ENCODE measurements at regions not wholly inside any gene's neighbourhood (a gene's known extent, or its start where the extent isn't known, plus 50 kb on each side); places are given as distances from the start of the nearest gene placed in this dataset.

- FAIRE-seq = no peak
Observed at GRCh38 chr4:30879855-30880598, 159.9 kb downstream of the PCDH7 start.

GRCh38 chr4:30881985-30882384 is 161.8 kb downstream of the PCDH7 start:
- FAIRE-seq = no peak

GRCh38 chr4:30882443-30882842 is 162.3 kb downstream of the PCDH7 start:
- FAIRE-seq = no peak

- no peak for FAIRE-seq
Observed at GRCh38 chr4:30882995-30883675, 163.0 kb downstream of the PCDH7 start.

GRCh38 chr4:30901461-30902451 is 181.6 kb downstream of the PCDH7 start:
- no peak for FAIRE-seq

GRCh38 chr4:30903502-30904214 is 183.5 kb downstream of the PCDH7 start:
- FAIRE-seq = no peak

- FAIRE-seq = no peak
Observed at GRCh38 chr4:30904215-30904555, 184.0 kb downstream of the PCDH7 start.

GRCh38 chr4:30904588-30904987 is 184.4 kb downstream of the PCDH7 start:
- FAIRE-seq = peak; percentile 51

GRCh38 chr4:30912098-30912714 is 192.0 kb downstream of the PCDH7 start:
- no peak for FAIRE-seq

- FAIRE-seq = no peak
Observed at GRCh38 chr4:30916337-30917274, 196.4 kb downstream of the PCDH7 start.

- no peak for FAIRE-seq
Observed at GRCh38 chr4:30917946-30918345, 197.8 kb downstream of the PCDH7 start.

GRCh38 chr4:30919458-30919857 is 199.3 kb downstream of the PCDH7 start:
- FAIRE-seq = peak; percentile 51

- no peak for FAIRE-seq
Observed at GRCh38 chr4:30920043-30920442, 199.9 kb downstream of the PCDH7 start.

GRCh38 chr4:30922625-30923024 is 202.5 kb downstream of the PCDH7 start:
- FAIRE-seq = no peak

- no peak for FAIRE-seq
Observed at GRCh38 chr4:30924495-30924894, 204.3 kb downstream of the PCDH7 start.

- FAIRE-seq = no peak
Observed at GRCh38 chr4:30929649-30930048, 209.5 kb downstream of the PCDH7 start.

GRCh38 chr4:30930276-30930675 is 210.1 kb downstream of the PCDH7 start:
- no peak for FAIRE-seq

GRCh38 chr4:30932581-30932980 is 212.4 kb downstream of the PCDH7 start:
- no peak for FAIRE-seq

- FAIRE-seq = peak; percentile 24
Observed at GRCh38 chr4:30939069-30939468, 218.9 kb downstream of the PCDH7 start.

GRCh38 chr4:30939684-30940083 is 219.5 kb downstream of the PCDH7 start:
- no peak for FAIRE-seq

- no peak for FAIRE-seq
Observed at GRCh38 chr4:30941641-30942040, 221.5 kb downstream of the PCDH7 start.
